ENCODE measurements at regions not wholly inside any gene's neighbourhood (a gene's known extent, or its start where the extent isn't known, plus 50 kb on each side); places are given as distances from the start of the nearest gene placed in this dataset.

GRCh38 chr1:201754353-201754752, 74.6 kb upstream of the IPO9 start:
- CTCF ChIA-PET: no interaction called here
- POLR2A ChIA-PET: no interaction called here

DNA sequence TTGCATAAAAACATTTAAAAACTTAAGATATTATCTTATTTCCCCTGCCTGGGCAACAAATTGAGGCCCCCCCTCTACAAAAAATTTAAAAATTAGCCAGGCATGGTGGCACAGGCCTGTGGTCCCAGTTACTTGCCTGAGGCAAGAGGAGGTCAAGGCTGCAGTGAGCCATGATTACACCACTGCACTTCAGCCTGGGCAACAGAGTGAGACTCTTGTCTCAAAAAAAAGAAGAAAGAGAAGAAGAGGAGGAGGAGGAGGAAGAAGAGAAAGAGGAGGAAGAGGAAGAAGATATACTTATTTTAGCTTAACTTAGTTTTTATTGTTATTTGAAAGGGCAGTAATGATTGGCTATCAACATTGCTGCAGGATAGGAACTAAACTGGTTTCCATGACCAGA, 73.8 kb upstream of the IPO9 start:
- POLR2A ChIA-PET: interaction anchor here (0.7 kb wide), 1 partner anchor 41 kb away, joined by 9 read pairs; no protein-coding TSS in a partner anchor
- CTCF ChIA-PET: no interaction called here

- POLR2A ChIA-PET: no interaction called here
- CTCF ChIA-PET: no interaction called here
These were observed 72.6 kb upstream of the IPO9 start for GRCh38 chr1:201756406-201756805.

GRCh38 chr1:201758499-201759050, 70.4 kb upstream of the IPO9 start:
- ChIA-PET CTCF (no interaction called here), POLR2A (no interaction called here)

DNA sequence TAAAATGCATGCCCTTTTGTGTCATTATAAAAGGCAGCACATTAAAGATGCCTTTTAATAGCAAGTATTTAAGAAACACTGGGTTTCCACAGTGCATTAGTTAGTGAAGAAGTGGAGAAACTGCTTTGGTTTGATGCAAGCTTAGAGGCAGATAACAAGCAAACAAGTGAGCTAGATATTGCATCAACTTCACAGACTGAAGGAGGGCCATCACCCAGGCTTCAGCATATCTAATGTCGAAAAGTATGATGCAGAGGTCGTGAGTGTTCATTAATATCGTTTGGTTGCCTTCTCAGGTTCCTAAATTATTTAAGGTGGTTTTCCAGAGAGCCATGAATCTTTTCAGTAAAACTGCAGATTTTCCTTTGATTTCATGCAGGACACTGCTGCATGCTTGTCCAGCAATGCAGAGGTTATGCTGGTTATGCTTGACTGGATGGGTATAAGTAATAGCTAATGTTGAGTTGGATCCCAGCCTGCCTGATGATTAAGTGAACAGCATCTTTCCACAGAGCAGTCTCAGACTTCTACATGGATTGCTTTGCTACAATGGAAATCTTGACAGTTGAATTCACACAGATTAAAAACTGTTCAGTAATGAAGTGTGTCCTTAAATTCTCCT, 69.7 kb upstream of the IPO9 start:
- POLR2A ChIA-PET: no interaction called here
- CTCF ChIA-PET: no interaction called here

DNA sequence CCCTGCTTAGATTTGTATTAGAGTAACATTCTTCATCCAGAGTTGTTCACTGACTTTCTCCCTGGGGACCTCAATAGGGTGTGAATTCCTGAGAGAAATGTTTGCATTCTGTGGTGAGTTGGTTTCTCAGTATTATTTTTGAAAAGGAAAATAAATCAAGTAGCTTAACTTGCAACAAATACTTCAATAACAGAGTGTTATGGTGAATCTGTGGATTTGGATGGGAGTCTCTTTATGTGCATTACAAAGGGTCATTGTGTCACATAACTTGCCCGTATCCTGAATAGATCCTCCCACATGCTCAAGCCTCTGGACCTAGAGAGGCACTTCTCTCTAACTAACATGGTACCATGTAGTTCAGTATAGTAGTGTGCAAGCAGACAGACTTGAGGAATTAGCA, 68.4 kb upstream of the IPO9 start:
- POLR2A ChIA-PET: no interaction called here
- CTCF ChIA-PET: no interaction called here

GRCh38 chr1:201761178-201761577, 67.8 kb upstream of the IPO9 start:
- CTCF ChIA-PET: interaction anchor here (0.8 kb wide), 1 partner anchor 10 kb away, joined by 3 read pairs; no protein-coding TSS in a partner anchor
- POLR2A ChIA-PET: no interaction called here

GRCh38 chr1:201761871-201762270, 67.1 kb upstream of the IPO9 start:
- ChIA-PET POLR2A (no interaction called here), CTCF (no interaction called here)

DNA sequence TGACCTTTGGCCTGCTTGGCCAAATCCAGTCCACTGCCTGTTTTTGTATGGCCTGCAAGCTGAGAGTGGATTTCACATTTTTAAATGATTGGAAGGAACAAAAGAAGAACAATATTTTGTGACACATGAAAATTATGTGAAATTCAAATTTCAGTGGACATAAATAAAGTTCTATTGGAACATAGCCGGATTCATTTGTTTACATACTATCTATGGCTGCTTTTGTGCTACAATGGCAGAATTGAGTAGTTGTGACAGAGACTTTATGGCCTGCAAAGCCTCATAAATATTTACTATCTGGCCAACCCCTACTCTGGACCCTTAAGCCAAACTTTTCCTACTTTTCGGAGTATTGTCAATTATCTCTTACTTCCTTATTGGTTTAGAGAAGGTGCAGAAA, 66.6 kb upstream of the IPO9 start:
- CTCF ChIA-PET: no interaction called here
- POLR2A ChIA-PET: no interaction called here

- ChIA-PET CTCF (no interaction called here), POLR2A (no interaction called here)
These were observed 65.4 kb upstream of the IPO9 start for GRCh38 chr1:201763455-201764140.

DNA sequence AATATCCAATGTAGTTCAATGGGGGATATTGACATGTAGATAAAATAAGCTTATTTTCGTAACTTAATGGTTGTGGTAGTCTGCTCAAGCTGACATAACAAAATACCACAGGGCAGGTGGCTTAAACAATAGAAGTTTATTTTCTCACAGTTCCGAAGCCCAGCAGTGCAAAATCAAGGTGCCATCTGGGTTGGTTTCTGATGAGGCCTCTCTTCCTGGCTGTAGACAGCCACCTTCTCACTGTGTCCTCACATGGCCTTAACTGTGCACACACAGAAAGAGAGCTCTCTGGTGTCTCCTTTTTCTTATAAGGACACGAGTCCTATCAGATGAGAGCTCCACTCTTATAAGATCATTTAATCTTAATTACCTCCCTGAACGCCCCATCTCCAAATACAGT, 64.8 kb upstream of the IPO9 start:
- CTCF ChIA-PET: no interaction called here
- POLR2A ChIA-PET: no interaction called here

DNA sequence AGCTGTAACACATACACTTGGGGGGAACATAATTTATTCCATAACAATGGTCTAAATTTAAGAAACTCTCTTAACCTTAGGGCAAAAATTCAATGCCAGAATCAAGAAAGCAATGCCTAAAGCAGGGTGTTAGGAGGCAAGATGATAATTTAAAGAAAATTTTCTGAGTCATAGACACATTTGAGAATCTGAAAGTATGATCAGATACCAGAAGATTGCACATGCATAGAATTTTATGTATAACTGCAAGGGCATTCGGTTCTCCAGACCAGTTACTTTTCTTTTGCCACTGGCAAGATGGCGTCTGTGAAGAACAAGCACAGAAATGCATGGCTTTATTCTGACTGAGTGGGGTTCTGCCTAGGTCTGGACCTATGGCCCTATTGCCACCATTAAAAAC, 64.4 kb upstream of the IPO9 start:
- CTCF ChIA-PET: no interaction called here
- POLR2A ChIA-PET: no interaction called here

DNA sequence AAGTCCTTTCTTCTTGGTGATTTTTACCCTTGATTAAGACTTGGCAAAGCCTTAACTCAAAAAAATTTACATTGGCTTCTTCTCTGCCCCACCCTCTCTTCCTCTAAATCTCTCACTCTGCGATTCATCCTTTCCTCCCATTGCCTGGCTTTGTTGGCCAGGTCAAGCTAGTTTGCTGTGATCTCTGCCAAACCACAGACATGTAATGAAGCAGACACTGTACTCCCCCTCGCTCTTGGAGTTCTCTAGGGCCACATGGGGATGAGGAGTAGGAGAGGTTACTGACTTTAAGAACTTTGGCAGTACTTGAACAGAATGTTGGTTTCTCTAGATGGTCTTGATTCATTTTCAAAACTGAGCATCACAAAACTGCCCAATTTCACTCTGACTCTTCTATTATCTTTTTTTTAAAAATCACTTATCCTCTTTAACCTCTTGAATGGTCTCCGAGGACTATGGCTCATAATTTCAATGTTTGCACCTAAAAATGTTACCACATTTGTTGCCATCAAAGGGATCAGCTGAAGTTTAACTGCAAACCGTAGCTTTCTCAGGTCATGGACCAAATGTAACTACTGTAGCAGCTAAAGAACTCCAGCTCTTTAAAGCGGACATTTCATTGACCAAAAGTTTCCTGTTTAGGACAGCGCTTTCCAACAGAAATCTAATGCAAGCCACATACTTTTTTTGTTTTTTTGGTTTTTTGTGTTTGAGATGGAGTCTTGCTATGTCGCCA, 62.7 kb upstream of the IPO9 start:
- ChIA-PET CTCF (no interaction called here), POLR2A (no interaction called here)

- ChIA-PET POLR2A (no interaction called here), CTCF (no interaction called here)
These were observed 61.6 kb upstream of the IPO9 start for GRCh38 chr1:201767339-201767738.

GRCh38 chr1:201769072-201769471, 59.9 kb upstream of the IPO9 start:
- ChIA-PET POLR2A (no interaction called here), CTCF (interaction anchor here (0.7 kb wide), 1 partner anchor 1264 kb away, joined by 3 read pairs; no protein-coding TSS in a partner anchor)

GRCh38 chr1:201769966-201770365, 59.0 kb upstream of the IPO9 start:
- CTCF ChIA-PET: no interaction called here
- POLR2A ChIA-PET: no interaction called here

- ChIA-PET POLR2A (no interaction called here), CTCF (interaction anchor here (1.3 kb wide), 1 partner anchor 10 kb away, joined by 3 read pairs; no protein-coding TSS in a partner anchor)
These were observed 57.5 kb upstream of the IPO9 start for GRCh38 chr1:201771466-201771865.

- ChIA-PET CTCF (no interaction called here), POLR2A (no interaction called here)
These were observed 56.8 kb upstream of the IPO9 start for GRCh38 chr1:201772178-201772577.

GRCh38 chr1:201773764-201774163, 55.2 kb upstream of the IPO9 start:
- ChIA-PET CTCF (interaction anchor here (1.1 kb wide), 1 partner anchor 19 kb away, joined by 4 read pairs; no protein-coding TSS in a partner anchor), POLR2A (no interaction called here)

DNA sequence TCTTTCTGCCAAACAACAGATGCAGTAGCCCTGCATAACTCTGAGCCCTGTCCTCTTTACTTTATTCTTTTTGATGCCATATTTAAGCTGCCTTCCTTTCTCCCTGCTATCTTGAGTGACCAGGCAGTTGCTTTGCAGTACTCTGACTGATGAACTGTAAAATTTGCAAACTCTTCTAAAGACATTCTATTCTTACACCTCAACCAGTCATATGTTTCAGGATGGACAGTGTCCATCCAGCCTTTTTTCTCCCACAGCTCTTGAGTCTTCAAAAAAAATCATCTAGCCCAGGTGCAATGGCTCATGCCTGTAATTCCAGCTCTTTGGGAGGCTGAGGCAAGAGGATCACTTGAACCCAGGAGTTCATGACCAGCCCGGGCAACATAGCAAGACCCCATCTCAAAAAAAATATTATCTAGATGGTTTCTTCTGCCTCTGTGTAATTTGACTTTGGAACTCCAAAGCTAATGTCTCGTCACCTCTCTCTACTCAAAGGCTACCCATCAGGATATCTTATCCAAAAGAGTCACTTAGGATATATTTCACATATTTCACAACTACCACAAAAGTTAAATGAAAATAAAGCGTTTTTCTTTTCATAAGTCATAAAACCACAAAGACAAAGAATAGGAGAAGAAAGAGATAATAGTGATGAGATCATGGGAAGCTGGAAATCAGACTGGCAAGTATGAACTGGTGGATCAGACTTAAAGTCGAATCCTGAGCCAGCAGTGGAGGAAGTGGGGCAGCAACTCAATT, 54.6 kb upstream of the IPO9 start:
- ChIA-PET CTCF (interaction anchor here (0.8 to 1.1 kb wide), 2 partner anchors 17 to 19 kb away, joined by 3 to 4 read pairs; no protein-coding TSS in a partner anchor), POLR2A (no interaction called here)
